ENCODE measurements at regions not wholly inside any gene's neighbourhood (a gene's known extent, or its start where the extent isn't known, plus 50 kb on each side); places are given as distances from the start of the nearest gene placed in this dataset.
A peak's percentile ranks its signal among the peaks of the same experiment; 100 is the strongest.

DNA sequence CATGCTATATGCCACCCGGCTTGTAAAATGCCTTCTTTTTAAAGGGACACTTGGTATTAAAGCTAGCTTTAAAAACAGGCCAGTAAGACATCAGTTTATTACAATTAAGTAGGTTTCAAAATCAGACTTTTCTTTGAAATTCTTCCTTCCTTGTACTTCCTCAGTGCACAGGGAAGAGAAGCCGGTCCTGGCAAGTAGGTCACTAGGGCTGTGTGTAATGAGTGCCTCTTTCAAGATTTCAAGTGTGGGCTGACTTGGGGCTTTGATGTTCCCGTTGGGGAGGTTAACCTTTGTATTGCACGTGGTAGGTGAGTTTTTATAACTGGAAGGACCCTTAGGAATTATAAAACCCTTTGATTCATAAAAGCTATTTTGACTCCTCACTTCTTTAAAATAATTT lies 566.4 kb upstream of the ID2 start:
- intact Hi-C loops (cut with DNase I; ENCODE audit: low total_unique reads), result no loop called here
- no peaks in the 10 kb centered on the region for H3K36me3 ChIP-seq
- peaks cover 0 to 28% (median 21%) of the 10 kb centered on the region in 4 donors for H3K4me1 ChIP-seq
- no peak for DNase-seq
- no peak overlapping the region for H3K27ac ChIP-seq
- H3K9me3 ChIP-seq, result no peaks in the 10 kb centered on the region
- 56 to 59% methylated on average over 4 of the region's 4 CpGs for WGBS, 2 donors (ENCODE audit: low coverage in 1 of 2)
- no peaks in the 10 kb centered on the region for H3K27me3 ChIP-seq
- TF ChIP-seq EP300 (IDR thresholded peaks at IDR 0.05; ENCODE audit: low read depth) (no peak), POLR2AphosphoS5 (IDR thresholded peaks at IDR 0.05) (no peak), CTCF (IDR thresholded peaks at IDR 0.05) (no peak), POLR2A (IDR thresholded peaks at IDR 0.05) (no peak)
- no peak overlapping the region for H3K4me3 ChIP-seq
- in situ Hi-C loops (cut with MboI; ENCODE audit: low pct_ligation_motif_present in 1 of 4, low pct_unique_long_range_greater_than_20kb in 1 of 4, low sequenced_read_pairs in 3 of 4), result no loop called here

- H3K36me3 ChIP-seq, result no peaks in the 10 kb centered on the region
- WGBS, 2 donors (ENCODE audit: low coverage in 1 of 2), result 73 to 77% methylated on average over 2 to 3 of the region's 3 CpGs
- TF ChIP-seq POLR2A (IDR thresholded peaks at IDR 0.05) (no peak), EP300 (IDR thresholded peaks at IDR 0.05; ENCODE audit: low read depth) (no peak), CTCF (IDR thresholded peaks at IDR 0.05) (no peak), POLR2AphosphoS5 (IDR thresholded peaks at IDR 0.05) (no peak)
- H3K4me3 ChIP-seq, result no peak overlapping the region
- no peak for DNase-seq
- H3K9me3 ChIP-seq, result no peaks in the 10 kb centered on the region
- intact Hi-C loops (cut with DNase I; ENCODE audit: low total_unique reads), result no loop called here
- in situ Hi-C loops (cut with MboI; ENCODE audit: low pct_ligation_motif_present in 1 of 4, low pct_unique_long_range_greater_than_20kb in 1 of 4, low sequenced_read_pairs in 3 of 4), result no loop called here
- H3K27me3 ChIP-seq, result no peaks in the 10 kb centered on the region
- no peak overlapping the region for H3K27ac ChIP-seq
- H3K4me1 ChIP-seq, result peaks cover 0 to 29% (median 25%) of the 10 kb centered on the region in 4 donors
These were observed 565.9 kb upstream of the ID2 start for GRCh38 chr2:8115966-8116365.

GRCh38 chr2:8116661-8117060 lies 565.2 kb upstream of the ID2 start:
- TF ChIP-seq EP300 (IDR thresholded peaks at IDR 0.05; ENCODE audit: low read depth), result no peak
- TF ChIP-seq POLR2A (IDR thresholded peaks at IDR 0.05), result no peak
- no peak for TF ChIP-seq CTCF (IDR thresholded peaks at IDR 0.05)
- TF ChIP-seq POLR2AphosphoS5 (IDR thresholded peaks at IDR 0.05), result no peak
- H3K4me3 ChIP-seq, result no peak overlapping the region
- no peaks in the 10 kb centered on the region for H3K27me3 ChIP-seq
- in situ Hi-C loops (cut with MboI; ENCODE audit: low pct_ligation_motif_present in 1 of 4, low pct_unique_long_range_greater_than_20kb in 1 of 4, low sequenced_read_pairs in 3 of 4) (no loop called here), intact Hi-C loops (cut with DNase I; ENCODE audit: low total_unique reads) (no loop called here)
- no peaks in the 10 kb centered on the region for H3K36me3 ChIP-seq
- 62 to 70% methylated on average over 3 to 7 of the region's 7 CpGs for WGBS, 2 donors (ENCODE audit: low coverage in 1 of 2)
- no peak overlapping the region for H3K27ac ChIP-seq
- H3K4me1 ChIP-seq, result peaks cover 0 to 29% (median 27%) of the 10 kb centered on the region in 4 donors
- peak; percentile 23 for DNase-seq
- no peaks in the 10 kb centered on the region for H3K9me3 ChIP-seq

DNA sequence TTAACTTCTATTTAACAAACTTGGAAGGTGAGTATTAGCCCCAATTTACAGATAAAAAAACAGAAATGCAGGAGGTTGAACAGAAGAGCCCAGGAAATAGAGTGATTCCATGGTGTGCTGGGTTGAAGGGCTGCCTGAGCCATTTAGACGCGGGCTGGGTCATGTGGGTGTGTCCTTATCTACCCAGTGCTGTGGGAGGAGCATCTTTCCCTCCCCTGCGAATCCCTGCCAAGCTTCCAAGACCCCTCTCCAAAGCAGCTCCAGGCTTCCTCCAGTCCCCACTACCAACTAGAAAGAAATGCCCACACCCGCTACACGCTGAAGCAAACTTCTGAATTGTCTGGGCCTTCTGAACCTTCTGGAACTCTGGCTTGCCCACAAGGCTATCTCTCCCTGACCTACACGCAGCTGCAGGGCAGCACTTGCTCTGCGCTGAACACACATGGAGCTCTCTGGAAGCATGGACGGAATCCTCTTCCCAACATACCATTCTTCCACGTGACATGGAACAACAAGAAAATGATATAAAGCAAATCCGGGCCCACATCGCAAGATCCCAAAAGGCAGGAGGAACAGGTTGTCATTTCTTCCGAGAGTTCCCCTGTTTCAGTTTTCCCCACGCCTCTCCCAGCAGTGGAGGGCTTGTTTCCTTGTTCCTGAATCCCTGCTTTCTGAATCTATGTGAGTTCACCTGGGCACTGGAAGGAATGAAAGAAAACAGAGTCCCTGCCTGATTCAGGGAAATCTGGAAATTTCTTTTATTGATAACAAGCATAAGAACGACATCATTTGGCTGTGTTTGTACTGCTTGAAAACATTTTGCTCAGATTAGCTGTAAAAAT lies 562.7 kb upstream of the ID2 start:
- Histone ChIP-seq H3K9me3 (no peaks in the 10 kb centered on the region), H3K27me3 (no peaks in the 10 kb centered on the region), H3K4me1 (peaks cover 0 to 29% (median 27%) of the 10 kb centered on the region in 4 donors), H3K36me3 (no peaks in the 10 kb centered on the region), H3K27ac (peak overlapping the region; percentile 77 to 84 (median 78)), H3K4me3 (peak overlapping the region in 1 of 4 donors; percentile 22)
- peak; percentile 47 for DNase-seq
- in situ Hi-C loops (cut with MboI; ENCODE audit: low pct_ligation_motif_present in 1 of 4, low pct_unique_long_range_greater_than_20kb in 1 of 4, low sequenced_read_pairs in 3 of 4), result no loop called here
- WGBS, 2 donors (ENCODE audit: low coverage in 1 of 2), result 75 to 77% methylated on average over 4 to 14 of the region's 14 CpGs
- intact Hi-C loops (cut with DNase I; ENCODE audit: low total_unique reads), result no loop called here
- TF ChIP-seq CTCF (IDR thresholded peaks at IDR 0.05) (no peak), POLR2A (IDR thresholded peaks at IDR 0.05) (no peak), EP300 (IDR thresholded peaks at IDR 0.05; ENCODE audit: low read depth) (no peak), POLR2AphosphoS5 (IDR thresholded peaks at IDR 0.05) (no peak)
